HG03039 (cell line): ENCODE measurements at regions not wholly inside any gene's neighbourhood (a gene's known extent, or its start where the extent isn't known, plus 50 kb on each side); places are given as distances from the start of the nearest gene placed in this dataset.

Source experiments
- ATAC-seq: cut with Tn5 transposase; IDR thresholded peaks from one replicate; pipeline ENCODE4 v1.9.1; 2021; ENCODE audit warnings: mild to moderate bottlenecking, moderate library complexity; ENCODE audit not compliant: unreplicated experiment

DNA sequence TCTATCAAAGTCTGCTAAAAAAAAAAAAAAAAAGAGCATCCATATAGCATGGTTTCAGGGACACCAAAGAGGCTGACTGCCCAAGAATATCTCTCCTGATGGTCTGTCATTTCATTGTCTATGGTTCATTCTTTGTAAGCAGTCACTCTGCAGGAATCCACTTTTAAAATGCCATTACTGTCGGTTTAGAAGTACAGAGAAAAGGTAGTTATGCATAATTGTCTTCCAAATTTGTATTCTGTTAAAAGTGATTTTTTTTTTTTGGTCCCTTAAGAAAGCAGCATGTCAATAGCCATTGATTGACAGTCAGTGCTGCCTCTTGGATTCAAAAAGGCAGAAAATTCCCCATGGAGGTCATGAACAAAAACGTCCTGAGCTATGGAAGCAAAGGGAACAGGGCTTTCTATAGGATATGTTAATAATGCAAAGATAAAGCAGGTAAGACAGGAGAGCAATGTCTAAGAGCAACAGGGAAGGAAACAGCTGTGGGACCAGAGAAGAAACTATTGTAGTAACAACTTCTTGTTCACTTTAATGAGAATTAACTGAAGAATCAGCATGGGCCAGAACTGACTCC, 245.8 kb downstream of the TMX3 start:
- ATAC-seq = no peak

GRCh38 chr18:68467957-68468356, 247.0 kb downstream of the TMX3 start:
- ATAC-seq = no peak

GRCh38 chr18:68467329-68467728, 247.6 kb downstream of the TMX3 start:
- no peak for ATAC-seq

DNA sequence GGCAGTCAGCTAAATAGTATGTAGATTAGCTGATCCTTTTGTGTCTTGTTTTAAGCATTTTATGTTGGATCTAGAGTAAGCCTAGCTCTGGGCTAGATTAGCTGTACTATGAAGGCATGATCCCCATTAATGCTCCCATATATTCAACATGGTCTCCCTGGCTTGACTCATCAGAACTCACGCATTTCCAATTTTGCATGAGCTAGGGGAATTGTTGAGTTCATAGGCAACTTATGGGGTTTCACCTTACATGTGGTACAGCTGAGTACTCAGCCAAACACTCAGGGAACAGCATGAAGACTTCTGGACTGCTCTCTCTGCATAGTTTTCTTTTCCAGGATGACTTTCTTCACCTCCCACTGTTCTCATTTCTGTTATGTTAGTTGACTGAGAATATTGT, 248.2 kb downstream of the TMX3 start:
- no peak for ATAC-seq

DNA sequence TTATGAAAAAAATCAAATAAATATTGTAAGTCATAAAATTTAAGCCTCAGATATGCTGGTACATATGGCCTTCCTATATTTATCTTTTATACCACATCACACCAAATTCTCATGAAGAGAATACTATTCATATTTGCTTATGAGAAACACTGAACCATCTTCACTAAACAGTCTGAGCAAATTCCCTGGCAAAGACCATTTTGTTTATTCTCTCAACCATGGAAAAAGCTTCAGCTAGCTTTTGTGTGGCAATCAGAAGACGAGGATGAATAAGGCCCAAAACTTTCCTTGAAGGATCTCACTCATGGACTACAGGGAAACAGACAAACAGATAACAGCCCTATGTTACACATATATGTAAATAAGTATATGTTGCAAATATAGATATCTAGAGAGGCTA, 252.1 kb downstream of the TMX3 start:
- ATAC-seq = no peak

GRCh38 chr18:68462148-68462547, 252.8 kb downstream of the TMX3 start:
- no peak for ATAC-seq

DNA sequence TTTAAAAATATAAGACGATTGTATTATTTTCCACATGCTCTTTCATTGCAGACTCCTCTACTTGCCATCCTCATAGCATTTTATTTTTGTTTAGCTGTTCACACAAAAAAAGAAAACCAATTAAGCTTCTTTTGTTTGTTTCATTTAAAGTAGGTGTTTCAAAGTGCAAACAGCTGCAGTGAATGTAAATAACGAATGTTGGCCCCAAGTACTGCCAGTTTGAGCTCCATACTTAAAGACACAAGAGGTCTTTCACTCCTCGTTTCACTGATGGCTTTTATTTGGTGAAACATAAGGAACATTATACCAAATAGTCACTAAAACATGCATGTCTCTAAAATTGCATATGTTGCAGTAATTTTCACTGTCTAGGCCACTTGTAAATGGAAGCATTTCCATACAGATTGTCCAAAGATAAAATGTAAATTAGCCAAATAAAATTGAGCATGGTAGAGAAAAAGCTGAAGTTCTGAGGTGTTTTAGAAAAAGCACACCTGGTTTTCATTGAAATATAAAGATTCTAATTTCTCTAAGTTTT, 253.4 kb downstream of the TMX3 start:
- ATAC-seq = no peak

- ATAC-seq = no peak
Measured at GRCh38 chr18:68459968-68460367, 254.9 kb downstream of the TMX3 start.

DNA sequence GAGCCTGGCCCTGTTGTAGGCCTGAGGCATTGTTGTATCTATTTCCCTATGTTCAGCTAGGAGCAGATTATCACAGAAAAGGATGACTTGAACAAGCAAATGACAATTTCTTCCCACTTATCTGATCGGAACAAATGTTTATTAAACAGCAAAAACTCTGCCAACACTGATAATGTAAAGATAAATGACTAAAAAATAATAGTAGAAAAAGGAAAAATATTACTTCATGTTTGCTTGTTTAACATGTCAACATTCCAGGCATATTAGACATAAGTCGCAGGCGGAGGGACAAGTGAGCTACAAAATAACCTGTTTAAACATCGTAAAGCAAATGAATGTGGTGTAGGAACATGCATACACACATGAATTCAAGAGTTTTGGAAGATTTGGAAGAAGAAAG, 257.9 kb downstream of the TMX3 start:
- no peak for ATAC-seq

GRCh38 chr18:68455229-68455603, 259.7 kb downstream of the TMX3 start:
- ATAC-seq = no peak

DNA sequence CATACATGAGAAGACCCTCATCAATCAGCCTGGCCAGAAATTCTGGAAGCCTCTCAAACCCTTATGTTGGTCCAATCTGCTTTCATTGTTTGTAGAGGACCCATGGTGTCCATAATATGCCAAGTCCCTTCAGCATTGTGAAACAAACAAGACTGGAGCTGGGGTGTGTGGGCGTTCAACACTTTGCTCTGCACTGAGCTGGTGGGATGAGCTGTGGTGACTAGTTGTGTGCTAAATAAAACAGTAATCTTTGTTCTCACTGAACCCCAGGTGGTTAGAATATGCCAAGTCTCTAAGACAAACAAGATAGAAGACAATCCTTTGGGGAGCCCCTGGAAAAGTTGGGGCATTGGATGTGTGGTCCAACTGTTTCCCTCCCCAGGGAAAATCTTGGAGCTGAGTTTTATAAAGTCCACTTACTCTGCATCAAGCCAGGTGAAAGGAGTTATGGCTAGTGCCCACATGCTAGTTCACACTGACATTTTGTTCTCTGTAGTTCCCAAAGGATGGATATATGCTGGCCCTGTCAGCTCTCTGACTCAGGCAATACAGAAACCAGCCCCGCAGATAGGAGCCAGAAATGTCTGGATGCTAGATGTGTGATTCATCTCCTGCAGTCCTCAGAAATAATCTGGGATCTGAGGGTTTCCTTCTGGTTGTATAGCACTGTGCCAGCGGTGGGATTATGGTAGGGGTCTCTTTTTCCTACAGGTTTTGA, 260.2 kb downstream of the TMX3 start:
- ATAC-seq = no peak

DNA sequence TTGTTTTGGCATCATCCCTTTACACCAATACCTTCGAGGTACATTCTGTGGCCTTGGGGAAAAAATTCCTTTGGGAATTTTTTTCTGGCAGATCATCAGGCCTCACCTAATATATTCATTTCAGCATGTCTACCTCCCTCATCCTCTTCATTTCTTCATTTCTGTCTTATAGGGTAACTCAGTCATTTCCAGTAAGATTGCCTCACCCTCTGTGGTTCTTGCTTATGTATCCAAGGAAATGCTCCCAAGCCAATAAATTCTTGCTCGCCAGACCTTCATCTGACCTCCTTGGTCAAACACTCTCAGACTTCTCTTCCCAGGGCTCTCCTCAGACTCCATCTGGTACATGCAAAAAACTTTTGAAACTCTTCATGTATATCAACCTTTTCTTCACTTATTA, 265.6 kb downstream of the TMX3 start:
- no peak for ATAC-seq

DNA sequence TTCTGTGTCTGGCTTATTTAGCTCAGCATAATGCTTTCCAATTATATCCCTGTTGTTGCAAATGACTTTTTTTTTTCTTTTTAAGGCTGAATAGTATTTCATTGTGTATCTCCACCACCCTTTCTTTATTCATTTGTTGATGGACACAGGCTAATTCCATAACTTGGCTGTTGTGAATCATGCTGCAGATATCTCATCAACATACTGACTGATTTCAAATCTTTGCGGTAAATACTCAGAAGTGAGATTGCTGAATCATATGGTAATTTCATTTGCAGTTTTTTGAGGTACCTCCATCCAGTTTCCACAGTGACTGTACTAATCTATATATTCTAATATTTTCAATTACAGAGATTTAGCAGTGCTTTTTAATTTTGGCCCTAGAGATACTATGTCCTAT, 266.2 kb downstream of the TMX3 start:
- ATAC-seq = no peak

DNA sequence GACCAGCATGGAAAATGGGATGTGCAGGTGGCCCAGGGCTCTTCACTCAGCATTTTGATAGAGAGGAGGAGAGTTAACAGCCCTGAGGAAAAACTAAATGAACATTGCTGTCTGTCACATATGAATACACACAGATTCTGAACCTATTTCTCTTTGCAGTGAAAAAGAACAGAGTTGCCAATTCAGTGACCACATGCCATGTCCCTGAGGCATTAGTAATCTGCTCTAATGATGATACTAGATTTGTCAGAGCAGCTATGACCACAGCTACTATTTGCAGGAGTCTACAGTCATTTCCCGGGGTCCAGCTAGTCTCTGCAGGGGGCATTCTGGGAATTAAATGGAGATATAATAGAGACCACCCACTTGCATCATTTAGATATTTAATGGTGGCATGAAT, 267.6 kb downstream of the TMX3 start:
- no peak for ATAC-seq

DNA sequence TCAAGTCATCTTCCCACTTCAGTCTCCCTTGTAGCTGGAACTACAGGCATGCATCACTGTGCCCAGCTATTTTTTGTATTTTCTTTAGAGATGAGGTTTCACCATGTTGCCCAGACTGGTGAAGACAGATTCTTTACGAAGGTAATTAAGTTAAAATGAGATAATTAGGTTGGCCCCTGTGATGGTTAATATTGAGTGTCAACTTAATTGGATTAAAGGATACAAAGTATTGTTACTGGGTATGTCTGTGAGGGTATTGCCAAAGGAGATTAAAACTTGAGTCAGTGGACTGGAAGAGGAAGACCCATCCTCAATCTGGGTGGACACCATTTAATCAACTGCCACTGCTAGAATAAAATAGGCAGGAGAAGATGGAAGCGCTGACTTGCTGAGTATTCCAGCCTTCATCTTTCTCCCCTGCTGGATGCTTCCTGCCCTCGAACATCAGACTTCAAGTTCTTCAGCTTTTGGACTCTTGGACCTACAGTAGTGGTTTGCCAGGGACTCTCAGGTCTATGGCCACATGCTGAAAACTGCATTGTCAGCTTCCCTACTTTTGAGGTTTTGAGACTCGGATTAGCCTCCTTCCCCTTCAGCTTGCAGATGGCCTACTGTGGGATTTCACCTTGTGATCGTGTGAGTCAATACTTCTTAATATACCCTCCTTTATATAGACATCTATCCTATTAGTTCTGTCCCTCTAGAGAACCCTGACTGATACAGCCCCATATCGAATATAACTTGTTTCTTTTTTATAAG, 269.1 kb downstream of the TMX3 start:
- ATAC-seq = no peak

DNA sequence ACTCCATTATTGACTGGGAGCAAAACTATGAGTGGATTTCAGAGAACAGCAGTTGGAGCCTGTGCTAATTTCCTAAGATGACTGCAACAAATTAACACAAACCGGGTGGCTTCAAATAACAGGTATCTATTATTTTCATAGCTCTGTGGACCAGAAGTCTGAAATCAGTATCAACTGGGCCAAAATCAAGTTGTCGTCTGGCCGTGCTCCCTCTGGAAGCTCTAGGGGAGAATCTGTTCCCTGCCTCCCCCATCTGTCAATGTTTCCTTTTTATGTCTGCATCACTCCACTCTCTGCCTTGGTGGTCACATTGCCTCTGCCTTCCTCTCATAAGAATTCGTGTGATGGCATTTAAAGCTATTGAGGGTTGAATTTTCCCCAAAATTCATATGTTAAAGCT, 269.8 kb downstream of the TMX3 start:
- ATAC-seq = no peak

DNA sequence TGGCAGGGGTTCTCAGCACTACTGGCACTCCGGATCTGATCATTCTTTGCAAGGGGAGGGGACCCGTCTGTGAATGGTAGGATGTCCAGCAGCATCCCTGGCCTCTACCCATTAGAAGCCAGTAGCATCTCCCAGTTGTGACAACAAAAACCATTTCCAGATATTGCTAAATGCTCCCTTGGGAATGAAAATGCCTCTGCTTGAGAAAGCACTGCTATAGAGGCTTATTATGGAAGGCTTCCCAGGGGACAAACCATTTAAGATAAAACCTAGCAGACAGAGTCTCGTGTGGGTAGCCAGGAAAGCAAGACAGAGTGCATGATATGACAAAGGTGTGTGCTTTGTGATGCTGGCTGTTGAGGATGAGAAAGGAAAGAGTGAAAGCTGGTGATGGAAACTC, 273.7 kb downstream of the TMX3 start:
- ATAC-seq = no peak

DNA sequence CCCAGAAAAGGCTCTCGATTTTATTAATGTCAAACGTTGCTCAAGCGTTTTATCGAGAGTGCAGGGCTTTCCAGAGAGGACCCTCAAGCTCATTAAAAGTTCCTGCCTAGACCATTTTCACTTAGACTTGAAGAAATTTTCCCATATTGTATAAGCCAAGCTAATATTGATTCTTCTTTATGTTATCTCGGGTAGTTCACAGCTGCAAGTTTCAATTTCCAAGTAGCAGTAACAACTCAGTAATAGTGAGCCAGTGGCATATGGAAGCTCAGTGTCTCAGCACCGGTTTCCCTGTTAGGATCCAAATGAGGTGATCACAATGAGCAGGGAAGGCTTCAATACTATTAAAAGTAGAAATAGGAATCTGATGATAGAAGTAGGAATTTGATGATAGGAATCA, 274.5 kb downstream of the TMX3 start:
- no peak for ATAC-seq

GRCh38 chr18:68439642-68440041, 275.3 kb downstream of the TMX3 start:
- ATAC-seq = no peak

GRCh38 chr18:68438983-68439382, 275.9 kb downstream of the TMX3 start:
- ATAC-seq = no peak

GRCh38 chr18:68438536-68438935, 276.4 kb downstream of the TMX3 start:
- ATAC-seq = no peak

GRCh38 chr18:68436485-68436884, 278.4 kb downstream of the TMX3 start:
- no peak for ATAC-seq
